Cardiac fibroblast (primary cell): ENCODE measurements at regions not wholly inside any gene's neighbourhood (a gene's known extent, or its start where the extent isn't known, plus 50 kb on each side); places are given as distances from the start of the nearest gene placed in this dataset.
"Not testable (repeated sequence)": the region's sequence is repeated elsewhere in the genome, so short reads cannot be mapped to it uniquely, and the experiment has no call there.

ENCODE experiments used
- DNase-seq, 2 donors: peaks; one replicate each; pipeline versions ENCODE4 v3.0.0 to v3.0.0-alpha.2; 2010; ENCODE audit warnings: low read depth in 2 of 2
- H3K4me3 ChIP-seq, 2 donors: replicated peaks in 1 of 2; 1 replicate in 1 of 2; 2 replicates in 1 of 2; pipeline ENCODE4 v1.5.1; 2011; ENCODE audit warnings: low read depth in 2 of 2, low read length in 2 of 2, mild to moderate bottlenecking in 2 of 2, moderate library complexity in 1 of 2
- CTCF ChIP-seq: IDR thresholded peaks from one replicate; pipeline ENCODE4 v1.5.1; 2011; ENCODE audit warnings: low read depth, mild to moderate bottlenecking, low read length, inconsistent platforms

- DNase-seq: no peak
- TF ChIP-seq CTCF: no peak
- H3K4me3 ChIP-seq: no peak overlapping the region
Measured at GRCh38 chr2:144922519-144922918, 402.6 kb upstream of the ZEB2 start.

- no peak overlapping the region for H3K4me3 ChIP-seq
- no peak for DNase-seq
- no peak for TF ChIP-seq CTCF
Measured at GRCh38 chr2:144920755-144921530, 401.0 kb upstream of the ZEB2 start.

- TF ChIP-seq CTCF: no peak
- no peak overlapping the region for H3K4me3 ChIP-seq
- no peak for DNase-seq
Measured at GRCh38 chr2:144914622-144915318, 394.9 kb upstream of the ZEB2 start.

GRCh38 chr2:144914113-144914512 lies 394.2 kb upstream of the ZEB2 start:
- H3K4me3 ChIP-seq: no peak overlapping the region
- no peak for DNase-seq
- no peak for TF ChIP-seq CTCF

GRCh38 chr2:144912206-144912605 lies 392.3 kb upstream of the ZEB2 start:
- TF ChIP-seq CTCF: no peak
- no peak for DNase-seq
- H3K4me3 ChIP-seq: no peak overlapping the region

GRCh38 chr2:144905956-144906355 lies 386.0 kb upstream of the ZEB2 start:
- no peak for TF ChIP-seq CTCF
- no peak for DNase-seq
- no peak overlapping the region for H3K4me3 ChIP-seq

- no peak for DNase-seq
- no peak for TF ChIP-seq CTCF
- H3K4me3 ChIP-seq: no peak overlapping the region
Measured at GRCh38 chr2:144904612-144905011, 384.7 kb upstream of the ZEB2 start.

- not testable (repeated sequence) for H3K4me3 ChIP-seq, DNase-seq
Measured at GRCh38 chr2:144903045-144903444, 383.1 kb upstream of the ZEB2 start.

GRCh38 chr2:144901386-144901785 lies 381.5 kb upstream of the ZEB2 start:
- not testable (repeated sequence) for DNase-seq, H3K4me3 ChIP-seq
